ENCODE measurements at regions not wholly inside any gene's neighbourhood (a gene's known extent, or its start where the extent isn't known, plus 50 kb on each side); places are given as distances from the start of the nearest gene placed in this dataset.

GRCh38 chr11:94673951-94674491 lies 94.1 kb upstream of the AMOTL1 start:
- H2AFZ ChIP-seq (replicated peaks; ENCODE audit: low read length, poor library complexity): no peak overlapping the region
- H2AK5ac ChIP-seq (ENCODE audit: low read depth, low read length): no peak overlapping the region

More at GRCh38 chr11:94673951-94674491, 94.1 kb upstream of the AMOTL1 start:
- Histone ChIP-seq H3K4me3 (ENCODE audit: insufficient read depth, low read depth, low read length) (no peak overlapping the region), H3K56ac (ENCODE audit: extremely low read depth, insufficient read depth, low read length) (no peak overlapping the region), H3K9me1 (ENCODE audit: insufficient read depth, low read length) (no peaks in the 10 kb centered on the region), H2BK20ac (ENCODE audit: low read depth, low read length) (no peak overlapping the region), H3K23ac (ENCODE audit: low read depth, low read length) (no peak overlapping the region), H3K27ac (ENCODE audit: insufficient read depth, low read length) (no peak overlapping the region), H3K4ac (ENCODE audit: low read depth, low read length) (no peak overlapping the region), H2BK15ac (ENCODE audit: low read depth, low read length) (no peak overlapping the region), H2AK9ac (replicated peaks; ENCODE audit: low read depth, low read length, poor library complexity) (no peak overlapping the region), H3K9ac (ENCODE audit: low read depth, low read length) (no peak overlapping the region), H3K9me3 (ENCODE audit: control insufficient read depth, insufficient read depth, low read length) (no peaks in the 10 kb centered on the region; the same call in 1 of the 2 replicates), H2BK5ac (ENCODE audit: low read depth, low read length, poor library complexity, severe bottlenecking) (no peak overlapping the region), H3K27me3 (ENCODE audit: control insufficient read depth, insufficient read depth, low read length) (peaks cover 5% of the 10 kb centered on the region), H2BK120ac (ENCODE audit: low read depth, low read length) (no peak overlapping the region), H4K8ac (ENCODE audit: low read depth in 2 of 2, low read length in 2 of 2) (no peak overlapping the region), H4K20me1 (ENCODE audit: insufficient read depth, low read length) (no peaks in the 10 kb centered on the region), H3K18ac (ENCODE audit: low read depth, low read length) (no peak overlapping the region), H3K4me1 (ENCODE audit: control insufficient read depth, insufficient read depth, low read length) (no peaks in the 10 kb centered on the region), H4K5ac (ENCODE audit: low read depth, low read length) (no peak overlapping the region), H3K14ac (replicated peaks; ENCODE audit: low read depth, low read length) (no peak overlapping the region), H3K79me1 (ENCODE audit: low read depth in 1 of 2, low read length in 2 of 2) (no peaks in the 10 kb centered on the region), H4K91ac (ENCODE audit: insufficient read depth, low read depth, low read length) (no peak overlapping the region), H3K36me3 (ENCODE audit: control insufficient read depth, insufficient read depth, low read length) (no peaks in the 10 kb centered on the region), H3K4me2 (ENCODE audit: low read depth, low read length) (no peak overlapping the region)
- ATAC-seq (ENCODE audit: low read depth) (no peak), DNase-seq (no peak)
- intact Hi-C loops (cut with micrococcal nuclease): no loop called here
- no CpG with 5 or more reads among the region's 6 CpGs for WGBS, 2 experiments (ENCODE audit: extremely low coverage in 2 of 2, insufficient read length in 1 of 2)
- TF ChIP-seq MAZ (IDR thresholded peaks at IDR 0.05; ENCODE audit: borderline replicate concordance, low read depth, low read length) (no peak), NFE2L2 (IDR thresholded peaks at IDR 0.05; ENCODE audit: low read depth, low read length) (no peak), RFX5 (IDR thresholded peaks at IDR 0.05; ENCODE audit: low read depth, low read length) (no peak), MXI1 (IDR thresholded peaks at IDR 0.05; ENCODE audit: borderline replicate concordance, low read depth, low read length) (no peak), USF2 (IDR thresholded peaks at IDR 0.05; ENCODE audit: low read depth, low read length) (no peak), MAFK (IDR thresholded peaks at IDR 0.05; ENCODE audit: low read depth, low read length) (no peak), POLR2A (IDR thresholded peaks at IDR 0.05; ENCODE audit: low read depth, low read length) (no peak), SMC3 (IDR thresholded peaks at IDR 0.05; ENCODE audit: low read depth, low read length) (no peak), CTCF (conservative IDR thresholded peaks at IDR 0.05; ENCODE audit: low read depth, low read length) (no peak), CEBPB (IDR thresholded peaks at IDR 0.05; ENCODE audit: low read depth, low read length) (no peak), ELK1 (IDR thresholded peaks at IDR 0.05; ENCODE audit: borderline replicate concordance, low read depth, low read length) (no peak), FOS (IDR thresholded peaks at IDR 0.05; ENCODE audit: low read depth, low read length) (no peak), BHLHE40 (IDR thresholded peaks at IDR 0.05; ENCODE audit: low read depth, low read length) (no peak), RAD21 (IDR thresholded peaks at IDR 0.05; ENCODE audit: low read length) (no peak), RCOR1 (IDR thresholded peaks at IDR 0.05; ENCODE audit: insufficient replicate concordance, low read length) (no peak), CHD1 (IDR thresholded peaks at IDR 0.05; ENCODE audit: low read depth, low read length) (no peak)
- dilution Hi-C loops (cut with HindIII; ENCODE audit: low sequenced_read_pairs, unreplicated experiment): no loop called here
- no TSS peak for BruUV-seq (replicated peaks)
- POLR2A ChIA-PET (ENCODE audit: unreplicated experiment): no interaction called here
- CTCF ChIA-PET: no interaction called here
- in situ Hi-C loops (cut with MboI; ENCODE audit: low sequenced_read_pairs): no loop called here

All from IMR-90 (cell line).